Activated CD8-positive, alpha-beta T cell treated with anti-CD3 and anti-CD28 coated beads, Interleukin-2, amount 10 ng/mL, durations not matched to agents 7 days and 5 days (primary cell): ENCODE measurements at regions not wholly inside any gene's neighbourhood (a gene's known extent, or its start where the extent isn't known, plus 50 kb on each side); places are given as distances from the start of the nearest gene placed in this dataset.

Experiments used
- ATAC-seq: fragments of 150-1000 bp; cut with Tn5 transposase; one replicate; pipeline ENCODE4 v1.10.0; 2021; ENCODE audit warnings: moderate library complexity
- CTCF ChIA-PET: fragments of 350-600 bp; sonication (Branson Sonifier 250); formaldehyde crosslinking; loops from one replicate; lab custom pipeline; 2021; ENCODE audit warnings: antibody characterized with exemption; lab: Charles Lee
- POLR2A ChIA-PET: fragments of 350-600 bp; sonication (Branson Sonifier 250); formaldehyde crosslinking; loops from one replicate; lab custom pipeline; 2021; ENCODE audit warnings: antibody characterized with exemption; lab: Charles Lee
- DNase-seq: peaks from one replicate; pipeline ENCODE4 v3.0.0-alpha.2; 2020
- H3K27ac Mint-ChIP-seq: one replicate; pipeline ENCODE4 v1.8.0; 2021; ENCODE audit warnings: mild to moderate bottlenecking, mixed read lengths
- H3K27me3 Mint-ChIP-seq: one replicate; pipeline ENCODE4 v1.8.0; 2021; ENCODE audit warnings: low read depth, mixed read lengths
- H3K36me3 Mint-ChIP-seq: one replicate; pipeline ENCODE4 v1.8.0; 2021; ENCODE audit warnings: low read depth, mixed read lengths
- H3K4me1 Mint-ChIP-seq: one replicate; pipeline ENCODE4 v1.8.0; 2021; ENCODE audit warnings: low read depth, mixed read lengths
- H3K4me3 Mint-ChIP-seq: one replicate; pipeline ENCODE4 v1.8.0; 2021; ENCODE audit warnings: mild to moderate bottlenecking, mixed read lengths
- H3K9me3 Mint-ChIP-seq: one replicate; pipeline ENCODE4 v1.8.0; 2022; ENCODE audit warnings: mixed read lengths; ENCODE audit not compliant: insufficient read depth

GRCh38 chr2:11963966-11964365, 217.5 kb downstream of the LPIN1 start:
- ChIA-PET POLR2A (no interaction called here), CTCF (no interaction called here)
- H3K27me3 Mint-ChIP-seq, result peaks cover 2% of the 10 kb centered on the region

GRCh38 chr2:11967946-11968465, 221.6 kb downstream of the LPIN1 start:
- Mint-ChIP-seq H3K36me3 (peaks cover 2% of the 10 kb centered on the region), H3K4me3 (no peak overlapping the region), H3K4me1 (no peaks in the 10 kb centered on the region), H3K9me3 (no peaks in the 10 kb centered on the region), H3K27ac (no peak overlapping the region), H3K27me3 (peaks cover 20% of the 10 kb centered on the region)
- ChIA-PET CTCF (no interaction called here), POLR2A (no interaction called here)
- DNase-seq, result no peak
- no peak for ATAC-seq

More at GRCh38 chr2:11963966-11964365, 217.5 kb downstream of the LPIN1 start:
- DNase-seq (no peak), ATAC-seq (no peak)
- no peak overlapping the region for H3K27ac Mint-ChIP-seq
- no peaks in the 10 kb centered on the region for H3K4me1 Mint-ChIP-seq
- H3K4me3 Mint-ChIP-seq, result no peak overlapping the region
- H3K9me3 Mint-ChIP-seq, result no peaks in the 10 kb centered on the region
- no peaks in the 10 kb centered on the region for H3K36me3 Mint-ChIP-seq

DNA sequence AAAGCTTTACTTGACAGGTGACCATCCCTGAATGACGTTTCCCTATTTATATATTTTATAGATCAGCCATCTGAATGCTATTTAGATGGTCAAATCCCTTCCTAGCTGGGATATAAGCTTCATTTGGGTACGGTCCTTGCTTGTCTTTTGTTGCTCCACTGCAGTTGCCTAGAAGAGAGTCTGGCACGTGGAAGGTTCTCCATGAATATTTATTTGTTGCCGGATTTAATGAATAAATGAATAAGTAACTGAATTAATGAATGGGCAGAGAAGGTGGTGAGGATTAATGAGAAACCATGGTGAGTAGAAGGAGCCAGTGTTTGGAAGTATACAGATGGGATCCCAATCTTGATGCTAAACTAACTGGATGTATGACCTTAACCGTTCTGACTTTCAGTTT, 222.1 kb downstream of the LPIN1 start:
- H3K27me3 Mint-ChIP-seq, result peaks cover 20% of the 10 kb centered on the region
- CTCF ChIA-PET, result no interaction called here
- no peak for ATAC-seq
- no peak overlapping the region for H3K4me3 Mint-ChIP-seq
- H3K9me3 Mint-ChIP-seq, result peaks cover 3% of the 10 kb centered on the region
- no peak overlapping the region for H3K27ac Mint-ChIP-seq
- H3K4me1 Mint-ChIP-seq, result no peaks in the 10 kb centered on the region
- POLR2A ChIA-PET, result no interaction called here
- DNase-seq, result no peak
- peaks cover 2% of the 10 kb centered on the region for H3K36me3 Mint-ChIP-seq

GRCh38 chr2:11969774-11970173, 223.3 kb downstream of the LPIN1 start:
- no peak for ATAC-seq
- CTCF ChIA-PET, result no interaction called here
- no peaks in the 10 kb centered on the region for H3K4me1 Mint-ChIP-seq

DNA sequence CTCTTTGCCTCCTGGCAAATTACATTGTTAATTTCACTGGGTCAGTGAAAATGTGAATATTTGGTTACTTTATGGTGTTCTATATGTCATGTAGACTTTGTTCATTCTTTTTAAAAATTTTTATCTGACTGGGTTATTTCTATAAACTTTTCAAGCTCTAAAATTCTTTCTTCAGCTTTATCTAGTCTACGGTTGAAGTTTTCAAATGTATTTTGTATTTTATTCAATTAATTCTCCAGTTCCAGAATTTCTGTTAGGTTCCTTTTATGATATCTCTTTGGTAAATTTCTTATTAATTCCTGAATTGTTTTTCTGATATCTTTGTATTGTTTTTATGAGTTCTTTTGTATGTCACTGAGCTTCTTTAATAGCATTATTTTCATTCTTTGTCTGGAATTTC, 228.1 kb downstream of the LPIN1 start:
- Mint-ChIP-seq H3K4me3 (no peak overlapping the region), H3K4me1 (no peaks in the 10 kb centered on the region), H3K27ac (no peak overlapping the region), H3K27me3 (peaks cover 18% of the 10 kb centered on the region), H3K9me3 (peaks cover 14% of the 10 kb centered on the region), H3K36me3 (peaks cover 8% of the 10 kb centered on the region)
- ChIA-PET CTCF (no interaction called here), POLR2A (no interaction called here)
- DNase-seq (no peak), ATAC-seq (no peak)

More at GRCh38 chr2:11969774-11970173, 223.3 kb downstream of the LPIN1 start:
- no peak overlapping the region for H3K4me3 Mint-ChIP-seq
- POLR2A ChIA-PET, result no interaction called here
- H3K27me3 Mint-ChIP-seq, result peaks cover 20% of the 10 kb centered on the region
- H3K36me3 Mint-ChIP-seq, result peaks cover 8% of the 10 kb centered on the region
- H3K9me3 Mint-ChIP-seq, result peaks cover 12% of the 10 kb centered on the region
- no peak for DNase-seq
- no peak overlapping the region for H3K27ac Mint-ChIP-seq

DNA sequence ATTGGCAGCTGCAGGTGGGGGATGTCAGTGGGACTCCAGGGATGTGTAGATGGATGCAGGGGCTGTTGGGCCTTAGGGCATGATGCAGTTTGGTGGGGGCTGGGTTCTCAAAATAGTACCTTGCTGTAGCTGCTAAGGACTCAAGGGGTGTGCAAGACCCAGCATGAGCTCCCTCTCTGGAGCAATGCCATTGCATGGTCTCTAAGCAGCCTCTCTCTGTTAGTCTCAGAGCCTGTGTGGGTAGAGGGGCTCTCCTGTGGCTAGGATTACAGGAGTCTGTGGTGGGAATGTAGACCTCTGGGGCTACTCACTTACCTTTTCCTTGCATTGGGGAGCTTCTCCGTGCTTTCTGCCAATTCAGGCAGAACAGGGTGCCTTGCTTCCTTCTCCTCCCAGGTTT, 228.9 kb downstream of the LPIN1 start:
- no peak for ATAC-seq
- ChIA-PET CTCF (no interaction called here), POLR2A (no interaction called here)
- Mint-ChIP-seq H3K27me3 (peaks cover 13% of the 10 kb centered on the region), H3K36me3 (peaks cover 8% of the 10 kb centered on the region), H3K4me1 (no peaks in the 10 kb centered on the region), H3K4me3 (no peak overlapping the region), H3K9me3 (peaks cover 14% of the 10 kb centered on the region), H3K27ac (no peak overlapping the region)
- DNase-seq, result no peak

DNA sequence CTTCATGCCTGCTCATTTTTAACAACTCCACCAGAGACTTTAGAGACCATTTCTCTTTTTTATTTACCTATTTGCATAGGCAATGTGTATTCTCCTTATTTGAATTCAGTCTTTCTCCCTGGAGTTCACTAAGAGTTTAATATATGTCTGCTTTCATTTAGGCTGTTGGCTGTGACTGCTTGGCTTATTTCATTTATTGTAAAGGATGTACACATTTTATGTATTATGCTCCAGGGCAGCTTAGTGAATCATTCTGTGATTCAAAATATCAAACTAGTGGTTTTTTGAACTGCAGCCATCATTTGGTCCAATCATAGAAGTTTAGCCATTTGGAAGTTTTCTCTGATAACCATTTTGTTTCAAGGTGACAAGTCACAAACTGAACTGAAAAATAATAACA, 229.6 kb downstream of the LPIN1 start:
- H3K4me3 Mint-ChIP-seq, result no peak overlapping the region
- H3K36me3 Mint-ChIP-seq, result peaks cover 8% of the 10 kb centered on the region
- no peaks in the 10 kb centered on the region for H3K4me1 Mint-ChIP-seq
- ChIA-PET POLR2A (interaction anchor here (0.8 kb wide), 1 partner anchor 690 kb away, joined by 3 read pairs; no protein-coding TSS in a partner anchor), CTCF (no interaction called here)
- H3K9me3 Mint-ChIP-seq, result peaks cover 14% of the 10 kb centered on the region
- H3K27ac Mint-ChIP-seq, result no peak overlapping the region
- peaks cover 11% of the 10 kb centered on the region for H3K27me3 Mint-ChIP-seq
- no peak for ATAC-seq
- DNase-seq, result no peak

DNA sequence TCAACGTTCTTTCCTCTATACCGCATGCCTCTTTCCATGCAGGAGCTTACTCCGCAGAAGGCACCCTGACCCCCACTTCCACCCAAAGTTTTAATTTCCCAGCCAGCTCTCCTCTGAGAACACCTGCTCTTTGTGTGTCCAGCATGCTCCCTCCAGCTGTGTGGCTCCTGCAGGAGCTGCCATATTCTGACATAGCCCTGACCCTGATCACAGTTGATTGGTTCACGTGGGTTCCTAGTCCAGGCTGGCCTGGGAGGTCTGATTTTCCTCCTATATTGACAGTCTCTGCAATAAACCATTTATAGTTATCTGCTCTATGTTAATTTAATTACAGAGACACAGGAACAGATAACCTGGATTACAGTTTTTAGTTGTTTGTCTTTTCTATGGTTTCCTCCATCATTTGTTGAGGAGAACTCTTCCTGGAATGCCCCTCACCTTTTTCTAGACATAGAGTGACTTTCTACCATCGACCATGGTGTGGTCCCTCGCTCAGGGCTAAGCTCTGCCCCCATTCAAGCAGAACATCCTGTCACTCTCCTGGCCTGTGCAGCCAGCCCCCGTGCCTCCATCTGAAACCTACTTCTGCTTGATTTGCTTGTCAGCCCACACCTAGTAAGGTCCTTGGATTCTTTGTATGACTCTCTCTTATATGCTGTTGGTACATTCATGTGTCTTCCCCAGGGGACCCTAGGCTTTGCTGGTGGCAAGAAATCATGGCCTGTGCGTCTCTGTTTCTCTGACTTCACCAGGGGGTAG, 231.5 kb downstream of the LPIN1 start:
- H3K27me3 Mint-ChIP-seq, result no peaks in the 10 kb centered on the region
- ChIA-PET POLR2A (no interaction called here), CTCF (no interaction called here)
- peaks cover 6% of the 10 kb centered on the region for H3K36me3 Mint-ChIP-seq
- ATAC-seq, result no peak
- DNase-seq, result no peak
- H3K9me3 Mint-ChIP-seq, result peaks cover 14% of the 10 kb centered on the region
- H3K4me3 Mint-ChIP-seq, result no peak overlapping the region
- no peak overlapping the region for H3K27ac Mint-ChIP-seq
- H3K4me1 Mint-ChIP-seq, result no peaks in the 10 kb centered on the region

- ChIA-PET POLR2A (no interaction called here), CTCF (no interaction called here)
- H3K4me3 Mint-ChIP-seq, result no peak overlapping the region
Observed at GRCh38 chr2:11980809-11981208, 234.4 kb downstream of the LPIN1 start.

DNA sequence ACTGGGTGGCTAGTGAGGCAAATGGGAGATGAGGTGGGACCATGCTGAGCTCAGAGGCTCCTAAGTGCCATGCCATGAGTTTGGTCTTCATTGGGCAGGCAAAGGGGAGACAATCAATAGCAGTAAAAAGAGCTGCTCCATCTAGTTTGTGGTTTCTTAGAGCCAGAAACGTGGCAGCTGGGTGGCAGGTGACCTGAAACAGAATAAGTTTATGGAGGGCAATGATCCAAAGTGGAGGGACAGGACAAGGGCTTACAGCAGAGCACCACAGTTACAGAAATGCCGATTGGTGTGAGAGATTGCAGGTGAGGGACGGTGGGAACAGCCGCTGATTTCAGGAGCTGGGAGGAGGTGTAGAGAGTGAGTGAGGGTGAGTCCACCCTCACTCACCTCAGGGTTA, 237.0 kb downstream of the LPIN1 start:
- ATAC-seq (no peak), DNase-seq (no peak)
- ChIA-PET CTCF (no interaction called here), POLR2A (no interaction called here)
- Mint-ChIP-seq H3K4me1 (no peaks in the 10 kb centered on the region), H3K36me3 (no peaks in the 10 kb centered on the region), H3K27me3 (no peaks in the 10 kb centered on the region), H3K27ac (no peak overlapping the region), H3K9me3 (no peaks in the 10 kb centered on the region), H3K4me3 (no peak overlapping the region)

More at GRCh38 chr2:11980809-11981208, 234.4 kb downstream of the LPIN1 start:
- ATAC-seq, result no peak
- H3K4me1 Mint-ChIP-seq, result no peaks in the 10 kb centered on the region
- no peak overlapping the region for H3K27ac Mint-ChIP-seq
- no peaks in the 10 kb centered on the region for H3K9me3 Mint-ChIP-seq
- no peaks in the 10 kb centered on the region for H3K27me3 Mint-ChIP-seq
- DNase-seq, result no peak
- H3K36me3 Mint-ChIP-seq, result no peaks in the 10 kb centered on the region

GRCh38 chr2:11983870-11984269, 237.4 kb downstream of the LPIN1 start:
- POLR2A ChIA-PET, result no interaction called here
- no peak overlapping the region for H3K27ac Mint-ChIP-seq
- no peaks in the 10 kb centered on the region for H3K9me3 Mint-ChIP-seq
- no peak for ATAC-seq
- H3K4me3 Mint-ChIP-seq, result no peak overlapping the region
- no peaks in the 10 kb centered on the region for H3K36me3 Mint-ChIP-seq
- no peaks in the 10 kb centered on the region for H3K4me1 Mint-ChIP-seq
- CTCF ChIA-PET, result no interaction called here
- H3K27me3 Mint-ChIP-seq, result no peaks in the 10 kb centered on the region
- no peak for DNase-seq

DNA sequence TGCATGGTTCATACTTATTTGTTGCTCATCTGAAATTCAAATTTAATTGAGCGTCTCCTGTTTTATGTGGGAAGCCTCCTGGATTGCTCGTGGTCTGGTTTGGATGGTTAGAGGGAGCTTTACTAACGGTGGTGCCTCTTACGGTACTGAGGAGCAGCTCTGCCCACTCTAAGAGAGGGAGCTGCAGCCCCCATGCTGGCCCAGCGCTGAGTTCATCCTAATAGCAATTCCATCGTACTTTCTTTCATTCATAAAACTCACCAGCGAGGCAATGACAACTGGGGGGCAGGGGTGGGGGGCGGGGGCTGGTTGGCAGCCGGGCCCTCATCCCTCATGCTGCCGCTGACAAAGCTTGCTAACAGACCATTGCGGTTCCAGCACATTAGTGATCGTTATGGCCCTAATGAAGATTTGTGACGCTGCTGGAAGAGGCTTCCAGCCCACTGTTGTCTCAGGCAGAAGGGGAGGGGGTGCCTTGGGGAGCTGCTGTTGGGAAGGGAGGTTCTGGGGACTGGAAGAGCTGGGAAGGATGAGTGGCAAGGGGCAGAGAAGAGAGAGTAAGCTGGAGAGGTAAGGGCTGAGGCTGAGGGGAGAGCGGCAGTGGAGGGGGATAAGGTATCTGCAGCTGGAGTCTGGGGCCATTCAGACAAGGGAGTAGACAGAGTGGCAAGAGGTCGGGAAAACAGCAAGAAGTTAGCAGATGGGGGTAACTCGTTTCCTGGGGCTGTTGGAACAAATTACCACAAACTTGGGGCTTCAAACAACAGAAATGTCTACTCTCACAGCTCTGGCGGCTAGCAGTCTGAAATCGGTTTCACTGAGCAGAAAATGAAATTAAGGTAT, 238.1 kb downstream of the LPIN1 start:
- H3K27ac Mint-ChIP-seq, result no peak overlapping the region
- CTCF ChIA-PET, result interaction anchor here (1.0 kb wide), 1 partner anchor 22 kb away, joined by 3 read pairs; no protein-coding TSS in a partner anchor

More for the DNA sequence above, 238.1 kb downstream of the LPIN1 start:
- no peak overlapping the region for H3K4me3 Mint-ChIP-seq
- H3K9me3 Mint-ChIP-seq, result no peaks in the 10 kb centered on the region
- ATAC-seq, result no peak
- no peaks in the 10 kb centered on the region for H3K27me3 Mint-ChIP-seq
- no peak for DNase-seq
- H3K4me1 Mint-ChIP-seq, result no peaks in the 10 kb centered on the region
- POLR2A ChIA-PET, result interaction anchor here (0.6 kb wide), 1 partner anchor 656 kb away, joined by 3 read pairs; no protein-coding TSS in a partner anchor
- H3K36me3 Mint-ChIP-seq, result no peaks in the 10 kb centered on the region
